GM21526 (cell line): ENCODE measurements at regions not wholly inside any gene's neighbourhood (a gene's known extent, or its start where the extent isn't known, plus 50 kb on each side); places are given as distances from the start of the nearest gene placed in this dataset.
"Not testable (repeated sequence)": the region's sequence is repeated elsewhere in the genome, so short reads cannot be mapped to it uniquely, and the experiment has no call there.

Experiments
- ATAC-seq: cut with Tn5 transposase; IDR thresholded peaks from one replicate; pipeline ENCODE4 v1.9.1; 2021; ENCODE audit warnings: moderate library complexity; ENCODE audit not compliant: unreplicated experiment, low FRiP score

DNA sequence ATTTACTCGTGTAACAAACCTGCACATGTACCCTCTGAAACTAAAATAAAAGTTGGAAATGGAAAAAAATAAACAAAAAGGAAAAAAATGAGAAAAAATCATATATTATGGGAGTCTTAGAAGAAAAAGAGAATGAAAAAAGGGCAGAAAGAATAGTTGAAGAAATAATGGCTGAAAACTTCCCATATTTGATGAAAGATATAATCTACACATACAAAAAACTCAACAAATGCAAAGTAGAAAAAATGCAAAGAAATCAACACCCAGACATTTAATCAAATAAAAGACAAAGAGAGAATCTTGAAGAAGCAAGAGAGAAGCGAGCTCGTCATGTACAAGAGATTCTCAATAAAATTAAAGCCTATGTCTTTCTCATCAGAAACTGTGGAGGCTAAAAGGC is 73.8 kb downstream of the SLC25A46 start:
- ATAC-seq = no peak

DNA sequence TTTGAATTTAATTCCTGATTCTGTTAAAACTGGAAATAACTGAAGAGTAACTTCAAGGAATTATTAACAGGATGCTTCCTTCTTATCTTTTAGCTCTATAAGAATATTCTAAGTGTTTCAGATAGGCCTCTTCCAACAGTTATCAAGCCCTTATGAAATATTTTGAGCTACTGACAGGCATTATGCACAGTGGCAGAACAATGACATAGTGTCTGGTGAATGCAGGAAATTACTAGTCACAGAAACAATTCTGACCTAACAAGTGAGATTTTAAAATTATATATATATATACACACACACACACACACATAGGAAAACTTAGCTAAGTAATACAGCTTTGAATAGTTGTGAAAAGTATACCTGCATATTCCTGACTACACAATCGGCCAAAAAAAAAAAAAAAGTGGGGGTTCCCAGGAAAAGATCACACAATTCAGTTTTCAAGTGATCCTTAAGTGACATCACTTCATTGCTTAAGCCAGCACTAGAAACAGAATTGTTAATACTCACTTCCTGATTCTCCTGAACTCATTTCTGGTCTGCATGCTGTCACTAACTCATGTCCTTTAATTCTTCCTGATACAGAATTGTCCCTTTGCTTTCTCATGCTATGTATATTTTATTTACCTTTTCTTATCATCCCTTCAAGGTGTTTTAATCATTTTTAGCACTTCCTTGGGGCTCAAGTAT is 77.3 kb downstream of the SLC25A46 start:
- ATAC-seq = no peak

DNA sequence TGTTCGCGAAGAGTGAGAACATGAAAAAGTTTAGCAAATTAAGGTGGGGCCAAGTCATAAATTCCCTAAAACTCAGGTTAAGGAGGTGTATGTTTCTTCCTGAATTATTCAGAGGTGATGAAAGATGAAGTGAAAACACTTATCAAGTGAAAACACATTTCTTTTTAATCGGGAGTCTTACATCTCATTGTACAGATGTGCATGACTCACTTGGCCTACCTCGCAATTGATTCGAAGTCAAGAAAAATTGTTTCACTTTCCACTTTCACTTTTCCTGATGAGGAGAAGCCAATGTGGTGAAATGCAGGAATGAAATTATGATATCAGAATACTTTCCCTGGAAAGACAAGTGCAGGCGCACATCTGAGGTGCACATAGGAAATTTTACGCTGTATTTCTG is 78.7 kb downstream of the SLC25A46 start:
- ATAC-seq = no peak

DNA sequence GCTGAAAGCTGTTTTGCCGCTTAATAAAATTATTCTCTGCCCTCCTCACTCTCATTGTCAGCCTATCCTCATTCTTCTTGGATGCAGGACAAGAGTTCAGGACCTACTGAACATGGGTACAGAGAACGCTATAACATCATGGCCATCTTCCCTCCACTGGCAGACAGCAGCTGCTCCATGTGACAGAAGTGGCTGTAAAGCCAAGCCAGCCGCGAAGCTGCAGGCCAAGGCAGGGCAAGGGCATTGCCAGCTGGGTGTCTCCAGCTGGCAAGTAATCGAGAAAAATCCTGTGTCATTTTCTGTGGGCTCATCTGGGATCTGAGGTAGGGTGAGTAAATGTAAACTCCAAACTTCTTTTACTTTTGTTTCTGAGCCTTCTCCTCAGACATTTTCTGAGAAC is 84.8 kb downstream of the SLC25A46 start:
- ATAC-seq = no peak

DNA sequence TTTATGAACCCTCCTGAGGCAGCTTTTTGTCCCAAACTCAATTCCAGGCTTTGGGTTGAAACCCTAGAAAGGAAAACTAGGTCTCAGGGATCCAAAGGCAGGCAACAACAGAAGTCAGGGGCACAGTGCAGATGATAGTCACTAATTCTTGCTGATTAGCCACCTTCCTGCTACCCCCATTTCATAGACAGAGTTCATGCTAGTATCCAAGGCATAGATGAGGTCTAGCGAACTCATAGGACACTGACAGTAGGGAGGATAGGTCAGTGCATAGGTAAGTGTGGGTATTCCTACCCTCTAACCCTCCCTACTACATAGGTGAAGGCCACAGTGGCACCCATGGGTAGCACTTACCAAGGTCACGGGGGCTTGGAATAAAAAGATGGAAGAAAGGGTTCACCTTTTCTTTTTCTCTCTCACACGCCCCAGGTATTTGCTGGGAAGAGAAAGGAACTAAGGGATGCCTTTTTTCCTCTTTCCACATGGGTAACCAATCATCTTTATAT is 86.2 kb downstream of the SLC25A46 start:
- no peak for ATAC-seq

DNA sequence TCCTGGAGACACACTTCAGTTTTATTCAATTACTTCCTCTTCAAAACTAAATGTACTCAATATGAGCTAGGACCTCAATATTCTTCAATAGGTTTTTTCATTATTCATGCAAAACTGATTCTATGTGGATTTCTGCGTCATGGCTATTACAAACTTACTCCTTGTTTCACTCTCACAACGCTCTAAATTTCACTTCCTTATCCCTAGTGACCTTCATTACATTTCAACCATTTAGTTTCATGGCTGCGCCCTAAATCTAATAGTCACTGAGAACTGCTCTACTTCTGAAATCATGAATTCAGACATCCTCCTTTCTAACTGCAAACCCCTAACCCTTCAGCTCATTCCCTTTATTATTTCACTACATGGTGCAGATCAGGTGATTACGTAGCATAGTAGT is 93.9 kb downstream of the SLC25A46 start:
- no peak for ATAC-seq

DNA sequence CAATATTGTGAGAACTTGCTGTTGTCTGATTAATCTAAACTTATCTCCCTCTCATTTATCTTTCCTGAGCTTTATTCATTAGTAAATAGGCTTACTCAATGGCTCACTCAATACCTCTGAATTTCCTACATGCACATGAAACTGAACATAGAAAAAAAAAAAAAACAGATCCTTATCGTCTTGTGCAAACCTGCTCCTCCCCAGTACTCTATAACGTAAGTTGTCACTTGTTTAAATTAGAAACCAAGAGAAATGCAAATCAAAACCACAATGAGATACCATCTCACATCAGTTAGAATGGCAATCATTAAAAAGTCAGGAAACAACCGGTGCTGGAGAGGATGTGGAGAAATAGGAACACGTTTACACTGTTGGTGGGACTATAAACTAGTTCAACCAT is 96.1 kb downstream of the SLC25A46 start:
- not testable (repeated sequence) for ATAC-seq

DNA sequence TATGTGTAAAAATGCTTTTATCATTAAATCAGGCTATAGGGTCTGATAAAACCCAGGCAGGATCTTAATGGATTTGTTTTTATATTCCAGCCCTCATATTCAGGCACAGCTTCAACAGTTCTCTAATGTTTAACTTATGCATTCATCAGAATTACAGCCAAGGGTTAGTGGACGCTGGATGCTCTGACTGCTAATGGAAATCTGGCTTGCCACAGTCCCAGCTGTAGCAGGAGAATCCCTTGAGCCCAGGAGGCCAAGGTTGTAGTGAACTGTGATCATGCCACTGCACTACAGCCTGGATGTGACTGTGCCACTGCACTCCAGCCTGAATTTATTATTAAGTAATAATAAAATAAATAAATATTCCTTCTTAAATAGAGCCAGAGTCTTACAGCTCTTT is 98.0 kb downstream of the SLC25A46 start:
- ATAC-seq = no peak

DNA sequence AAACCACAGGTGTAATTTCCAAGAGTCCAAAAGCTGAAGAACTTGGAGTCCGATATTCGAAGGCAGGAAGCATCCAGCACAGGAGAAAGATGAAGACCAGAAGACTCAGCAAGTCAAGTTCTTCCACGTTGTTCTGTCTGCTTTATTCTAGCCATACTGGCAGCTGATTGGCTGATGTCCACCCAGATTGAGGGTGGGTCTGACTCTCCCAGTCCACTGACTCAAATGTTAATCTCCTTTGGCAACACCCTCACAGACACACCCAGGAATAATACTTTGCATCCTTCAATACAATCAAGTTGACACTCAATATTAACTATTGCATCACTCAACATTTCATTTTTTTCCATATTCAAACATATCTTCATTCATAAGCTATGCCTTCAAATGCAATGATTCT is 99.5 kb downstream of the SLC25A46 start:
- not testable (repeated sequence) for ATAC-seq

DNA sequence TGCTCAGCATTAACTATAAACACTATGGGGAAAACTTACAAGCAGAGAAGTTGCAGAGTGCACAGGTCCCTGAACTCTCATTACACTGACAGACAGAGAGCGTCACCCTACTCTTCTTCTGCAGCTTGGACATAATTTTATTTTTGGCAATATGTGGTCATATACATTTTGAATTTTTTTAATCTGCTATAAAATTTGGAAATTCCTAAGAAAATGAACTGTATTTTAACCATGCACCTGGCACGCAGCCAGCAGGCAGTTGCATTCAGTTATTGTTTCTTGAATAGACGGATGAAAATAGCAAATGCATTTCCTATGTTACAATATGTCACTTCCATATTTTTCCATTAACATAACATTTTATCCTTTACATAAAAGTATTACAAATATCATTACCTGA is 100.2 kb downstream of the SLC25A46 start:
- no peak for ATAC-seq

DNA sequence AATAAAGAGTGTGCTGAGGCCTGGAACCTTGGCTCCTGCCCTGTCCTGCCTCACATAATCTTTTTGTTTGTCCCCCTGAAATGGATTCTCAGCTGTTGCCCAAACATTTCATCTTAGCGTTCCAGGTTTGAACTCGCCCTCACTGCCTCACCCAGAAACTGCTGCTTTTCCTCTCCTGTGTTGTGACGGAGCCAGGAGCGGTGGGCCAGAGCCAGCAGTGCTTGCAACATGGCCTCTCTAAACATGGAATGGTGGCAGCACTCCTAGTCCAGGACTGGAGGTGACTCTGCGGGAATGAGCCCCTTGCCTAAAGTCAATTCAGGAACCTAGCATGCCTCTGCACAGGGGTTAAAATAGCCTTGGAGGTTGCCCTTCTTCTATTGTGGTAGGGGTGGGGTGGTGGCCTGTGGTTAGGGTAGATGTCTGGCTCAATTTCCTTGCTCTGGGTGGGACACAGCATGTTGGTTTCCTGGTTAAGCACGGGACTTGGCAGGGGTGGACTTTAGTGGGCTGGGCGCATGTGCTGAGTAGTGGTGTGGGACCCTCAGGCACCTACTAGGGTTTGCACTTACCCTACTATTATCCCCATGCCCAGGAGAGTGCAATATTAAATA is 101.6 kb downstream of the SLC25A46 start:
- no peak for ATAC-seq

DNA sequence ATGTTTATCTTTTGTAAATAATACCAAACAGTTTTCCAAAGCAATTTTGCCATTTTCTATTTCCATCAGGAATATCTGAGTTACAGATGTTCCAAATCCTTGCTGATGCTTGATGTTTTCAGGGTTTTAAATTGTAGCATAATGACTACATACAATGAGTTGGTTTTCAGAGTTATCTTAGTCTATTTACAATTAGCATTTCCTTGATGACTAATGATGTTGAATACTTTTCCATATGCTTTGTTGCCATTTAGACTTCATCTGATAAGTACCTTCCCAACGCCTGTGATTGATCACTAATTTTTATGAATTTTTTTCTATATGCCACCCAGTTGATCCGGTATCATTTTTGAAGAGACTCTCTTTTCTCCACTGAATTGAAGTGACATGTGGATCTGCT is 102.3 kb downstream of the SLC25A46 start:
- ATAC-seq = no peak

DNA sequence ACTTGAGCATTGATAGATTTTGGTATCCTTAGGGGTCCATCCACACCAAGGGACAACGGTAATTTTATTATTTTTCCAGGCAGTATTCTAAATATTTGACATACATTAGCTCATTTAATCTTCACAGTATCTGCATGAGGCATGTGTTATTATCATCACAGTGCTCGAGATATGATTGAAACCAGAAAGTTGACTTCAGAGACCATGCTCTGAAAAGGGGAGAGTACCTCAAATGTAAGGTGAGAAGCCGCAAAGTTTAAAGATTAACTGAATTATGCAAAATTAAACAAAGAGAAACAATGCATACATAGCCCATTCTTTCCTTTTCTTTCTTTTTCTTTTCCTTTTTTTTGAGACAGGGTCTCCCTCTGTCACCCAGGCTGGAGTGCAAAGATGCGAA is 104.1 kb downstream of the SLC25A46 start:
- no peak for ATAC-seq

DNA sequence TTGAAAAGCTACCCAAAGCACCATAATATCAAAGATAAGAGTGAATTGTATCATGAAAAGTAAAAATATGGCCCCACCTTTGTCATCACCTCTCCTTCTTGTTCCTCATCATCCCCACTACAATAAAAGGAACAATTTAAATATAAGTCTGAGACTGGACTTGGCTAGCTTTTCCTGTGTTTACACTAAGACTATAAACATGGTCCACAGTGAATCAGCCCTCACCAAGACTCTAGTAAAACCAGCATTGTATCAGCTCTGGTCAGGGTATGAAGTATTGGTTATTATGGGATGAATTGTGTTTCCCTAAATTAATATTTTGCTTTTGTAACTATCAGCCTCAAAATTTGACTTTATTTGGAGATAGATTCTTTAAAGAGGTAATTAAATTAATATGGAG is 105.4 kb downstream of the SLC25A46 start:
- no peak for ATAC-seq

DNA sequence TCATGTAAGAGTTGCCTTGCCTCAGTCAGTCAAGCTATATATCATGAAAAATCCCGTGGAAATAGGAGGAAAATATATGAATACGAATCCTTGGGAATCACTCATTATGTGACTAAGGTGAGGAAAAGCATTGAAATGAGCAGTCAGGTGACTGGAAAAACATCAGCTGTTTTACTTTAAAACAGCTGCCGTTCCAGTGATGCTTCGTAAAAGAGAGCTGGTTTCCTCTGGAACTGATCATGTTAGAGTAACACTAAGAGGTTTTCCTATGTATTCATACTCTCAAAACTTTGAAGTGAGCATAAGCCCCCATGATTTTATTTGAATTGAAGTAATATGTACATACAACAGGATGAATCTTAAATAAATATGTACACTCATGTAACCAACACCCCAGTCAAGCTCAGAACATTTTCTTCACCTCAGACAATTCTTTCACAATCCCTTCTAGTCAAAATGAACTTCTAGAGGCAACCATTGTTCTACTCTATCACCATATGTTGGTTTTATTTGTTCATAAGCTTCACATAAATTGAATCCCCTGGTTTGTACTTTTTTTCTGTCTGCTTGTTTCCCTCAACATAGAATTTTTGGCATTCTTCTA is 107.7 kb downstream of the SLC25A46 start:
- ATAC-seq = no peak

DNA sequence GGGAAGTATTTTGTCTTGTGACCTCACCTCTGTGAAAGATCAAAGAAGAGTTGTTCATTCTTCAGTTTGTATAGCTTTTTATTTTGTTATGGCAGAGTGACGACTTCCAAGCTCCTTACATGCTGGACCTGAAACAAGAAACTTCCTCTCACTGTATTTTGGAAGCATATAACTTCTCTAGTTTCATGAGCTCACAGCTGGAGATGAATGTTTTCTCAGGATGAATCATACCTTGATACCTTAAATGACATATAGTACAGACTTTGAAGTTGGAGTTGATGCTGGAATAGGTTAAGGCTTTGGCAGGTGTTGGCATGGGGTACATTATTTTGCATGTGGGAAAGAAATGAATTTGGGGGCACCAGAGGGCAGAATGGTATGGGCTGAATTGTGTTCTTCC is 112.5 kb downstream of the SLC25A46 start:
- ATAC-seq = no peak

DNA sequence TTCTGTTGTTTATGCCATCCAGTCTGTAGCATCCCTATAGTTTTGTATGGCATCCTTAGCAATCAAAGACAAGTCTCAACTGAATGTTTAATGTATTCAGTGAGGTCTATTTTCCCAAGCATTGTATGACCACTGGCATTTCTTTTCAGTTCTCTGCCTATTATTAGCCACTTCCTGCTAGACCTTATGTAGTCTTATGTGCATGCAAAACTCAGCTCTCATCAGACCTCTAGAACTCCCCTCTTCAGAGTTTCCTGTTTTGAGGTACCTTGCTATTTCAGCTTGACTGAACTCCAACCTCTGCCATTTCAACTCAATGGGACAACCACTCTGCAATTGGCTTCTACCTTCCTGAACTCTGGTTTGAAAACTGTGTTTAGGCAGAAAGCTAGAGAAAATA is 113.2 kb downstream of the SLC25A46 start:
- peak; percentile 97 for ATAC-seq

DNA sequence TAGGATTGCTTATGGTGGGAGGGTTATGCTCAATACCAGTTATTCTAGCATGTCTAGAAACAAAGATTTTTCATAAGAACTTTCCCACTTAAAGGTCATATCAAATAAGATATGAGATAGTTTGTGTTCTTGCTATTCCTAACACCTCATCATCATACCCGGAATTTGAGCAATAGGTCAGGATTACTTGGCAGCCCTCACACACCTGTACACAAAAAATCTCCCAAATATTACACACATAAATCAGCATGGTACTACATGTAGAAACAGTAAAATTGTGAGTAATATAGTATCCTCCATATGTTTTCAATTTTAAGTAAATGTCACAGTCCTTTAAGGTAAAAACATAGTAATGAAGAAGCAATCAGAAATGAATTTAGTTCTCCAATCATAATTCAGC is 113.7 kb downstream of the SLC25A46 start:
- no peak for ATAC-seq

DNA sequence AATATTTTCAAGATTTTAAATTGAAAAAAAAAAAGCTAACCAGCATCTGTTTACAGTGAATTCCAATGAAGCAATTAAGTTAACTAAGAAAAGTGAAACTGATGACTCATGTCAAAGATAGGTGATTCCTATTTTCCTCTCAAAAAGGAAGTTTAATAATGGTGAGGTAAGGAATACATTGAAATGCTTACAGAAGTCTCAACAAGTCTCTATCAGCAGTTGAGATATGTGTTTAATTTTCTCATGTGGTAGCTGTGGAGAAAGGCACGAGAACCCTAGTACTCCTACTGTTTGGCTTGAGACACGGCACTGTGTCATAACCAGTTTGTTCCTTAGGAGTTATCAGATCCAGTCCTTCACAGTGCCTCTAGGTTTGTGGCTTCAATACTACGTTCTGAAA is 114.5 kb downstream of the SLC25A46 start:
- no peak for ATAC-seq

DNA sequence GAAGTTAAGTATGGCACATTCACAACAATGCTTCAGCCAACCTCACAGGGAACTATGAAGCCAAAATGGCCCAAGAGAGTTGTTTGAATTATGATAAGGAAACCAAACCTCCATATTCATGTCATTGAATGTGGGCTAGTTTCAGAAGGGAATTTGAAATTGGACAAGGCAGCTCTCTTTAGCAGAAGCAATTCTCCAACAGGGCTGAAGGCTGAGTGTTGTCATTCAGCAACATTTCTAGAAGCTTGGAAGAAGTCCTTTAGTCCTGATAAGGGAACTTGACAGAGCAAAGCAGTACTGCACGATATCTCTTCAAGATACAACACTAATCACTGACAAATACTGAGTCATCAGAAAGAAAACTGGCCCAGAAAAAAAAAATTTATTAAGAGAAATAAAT is 115.4 kb downstream of the SLC25A46 start:
- no peak for ATAC-seq

DNA sequence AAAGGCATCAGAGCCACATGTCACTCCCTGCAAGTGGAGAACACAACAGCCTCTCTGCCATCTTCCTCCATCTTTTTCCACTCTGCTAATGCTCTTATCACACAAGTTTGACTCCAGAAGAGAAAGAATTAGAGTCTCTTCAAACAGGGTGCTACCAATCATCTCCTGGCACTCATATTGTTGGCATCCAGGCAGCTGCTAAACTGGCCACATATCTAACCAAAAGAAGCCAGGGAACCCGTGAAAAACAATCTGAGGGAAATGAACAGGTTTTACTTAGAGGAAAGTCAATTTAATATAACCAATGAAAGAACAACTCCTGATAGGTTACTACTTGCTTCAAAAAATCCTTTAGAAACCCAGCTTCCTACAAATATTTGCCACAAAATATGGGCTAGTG is 117.2 kb downstream of the SLC25A46 start:
- no peak for ATAC-seq
